ENCODE measurements at regions not wholly inside any gene's neighbourhood (a gene's known extent, or its start where the extent isn't known, plus 50 kb on each side); places are given as distances from the start of the nearest gene placed in this dataset.

- Histone ChIP-seq H3K27ac (peak overlapping the region in 1 of 11 experiments; percentile 35; a peak in 2 of 22 replicates), H3K4me3 (no peak overlapping the region), H3K9me3 (replicated peaks in 1 of 11) (peaks cover 0 to 7% (median 0%) of the 10 kb centered on the region in 11 experiments; a peak in 1 of 22 replicates), H3K4me2 (peak overlapping the region in 10 of 11 experiments; percentile 29 to 96 (median 82); a peak in 15 of 22 replicates), H3K27me3 (peaks cover 24 to 34% (median 32%) of the 10 kb centered on the region in 11 experiments), H3K9ac (peak overlapping the region in 1 of 11 experiments; percentile 23; a peak in 1 of 22 replicates), H3K4me1 (peaks cover 36 to 61% (median 48%) of the 10 kb centered on the region in 10 experiments), H3K36me3 (no peaks in the 10 kb centered on the region), H4K20me1 (no peaks in the 10 kb centered on the region)
- TF ChIP-seq Cebpa-rat (IDR thresholded peaks at IDR 0.05), result no peak
These were observed 103.2 kb upstream of the FOXP4 start for GRCh38 chr6:41442800-41443501.

DNA sequence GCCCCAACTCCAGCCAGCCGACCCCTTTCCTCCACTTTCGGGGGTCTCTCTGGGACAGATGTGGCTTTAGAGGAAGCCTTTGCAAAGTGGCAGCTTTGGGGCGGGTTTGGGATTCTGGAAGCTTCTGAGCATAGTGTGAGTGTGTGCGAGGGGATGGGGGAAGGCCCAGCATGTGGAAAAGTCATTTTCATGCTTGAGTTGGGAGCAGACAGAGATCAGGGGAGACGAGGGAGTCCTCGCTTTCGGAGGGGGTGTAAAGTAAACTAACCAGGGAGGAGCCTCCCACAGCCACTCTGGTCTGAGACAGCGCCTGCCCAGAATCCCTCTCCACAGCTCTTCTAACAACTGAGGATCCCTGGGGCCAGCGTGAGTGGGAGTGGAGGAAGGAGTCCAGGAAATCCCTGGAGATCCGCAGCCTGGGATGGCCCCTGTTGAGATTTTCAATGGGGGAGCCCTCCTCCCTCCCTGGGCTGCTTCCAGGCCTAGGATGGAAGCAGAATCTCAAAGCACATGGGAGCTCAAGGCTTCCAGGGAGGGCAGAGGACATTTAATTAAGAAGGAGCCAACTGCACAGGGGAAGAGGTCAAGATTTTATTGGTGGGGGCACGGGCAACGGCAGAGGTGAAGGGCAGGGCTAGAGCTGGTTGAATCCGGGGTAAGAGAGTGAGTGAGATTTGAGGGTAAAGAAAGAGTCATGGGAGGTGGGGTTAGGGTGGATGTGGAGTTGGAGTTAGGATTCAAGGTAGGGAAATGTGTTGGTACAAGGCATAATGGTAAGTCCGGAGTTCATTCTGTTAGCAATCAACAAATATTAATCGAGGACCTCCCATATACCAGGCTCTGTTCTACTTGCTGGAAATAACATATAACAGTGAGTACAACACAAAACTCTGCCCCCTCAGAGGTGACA, 102.3 kb upstream of the FOXP4 start:
- peaks cover 24 to 34% (median 32%) of the 10 kb centered on the region in 11 experiments for H3K27me3 ChIP-seq
- TF ChIP-seq Cebpa-rat (IDR thresholded peaks at IDR 0.05), result no peak
- H3K4me1 ChIP-seq, result peaks cover 36 to 52% (median 47%) of the 10 kb centered on the region in 10 experiments
- peak overlapping the region in 7 of 11 experiments; percentile 18 to 51 (median 32); a peak in 10 of 22 replicates for H3K4me2 ChIP-seq
- H3K9me3 ChIP-seq (replicated peaks in 1 of 11), result peaks cover 0 to 2% (median 0%) of the 10 kb centered on the region in 11 experiments; a peak in 1 of 22 replicates
- no peak overlapping the region; a peak in 1 of 22 replicates for H3K9ac ChIP-seq
- H4K20me1 ChIP-seq, result no peaks in the 10 kb centered on the region
- no peak overlapping the region for H3K4me3 ChIP-seq
- H3K27ac ChIP-seq, result no peak overlapping the region
- no peaks in the 10 kb centered on the region for H3K36me3 ChIP-seq

DNA sequence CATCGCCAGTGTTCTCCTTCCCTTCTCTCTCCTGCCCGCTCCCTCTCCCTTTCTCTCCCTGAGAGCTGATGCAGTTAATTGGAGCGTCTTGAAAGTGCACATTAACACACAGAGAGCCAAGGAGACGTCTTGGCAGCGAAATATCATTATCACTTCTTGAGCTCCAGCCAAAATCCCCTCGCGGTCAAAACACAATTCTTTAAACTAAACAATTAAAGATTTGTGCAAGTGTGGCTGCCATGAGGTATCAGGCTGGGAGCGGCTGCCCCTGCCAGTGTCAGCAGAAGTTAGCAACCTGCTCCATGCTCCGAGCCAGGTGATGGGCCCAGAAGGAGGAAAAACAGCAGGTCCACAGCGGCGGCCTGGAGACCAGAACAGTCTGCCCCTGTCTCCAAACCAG, 100.9 kb upstream of the FOXP4 start:
- Histone ChIP-seq H3K36me3 (no peaks in the 10 kb centered on the region), H3K9me3 (replicated peaks in 1 of 11) (no peaks in the 10 kb centered on the region), H4K20me1 (no peaks in the 10 kb centered on the region), H3K4me3 (no peak overlapping the region), H3K4me2 (no peak overlapping the region), H3K4me1 (peaks cover 23 to 50% (median 41%) of the 10 kb centered on the region in 10 experiments), H3K27ac (no peak overlapping the region), H3K27me3 (peaks cover 24 to 34% (median 32%) of the 10 kb centered on the region in 11 experiments), H3K9ac (no peak overlapping the region)
- TF ChIP-seq Cebpa-rat (IDR thresholded peaks at IDR 0.05), result no peak

- Histone ChIP-seq H3K9ac (no peak overlapping the region), H3K27ac (no peak overlapping the region), H3K9me3 (replicated peaks in 1 of 11) (no peaks in the 10 kb centered on the region), H3K36me3 (no peaks in the 10 kb centered on the region), H3K4me2 (no peak overlapping the region), H3K4me1 (peaks cover 17 to 50% (median 41%) of the 10 kb centered on the region in 10 experiments), H3K4me3 (no peak overlapping the region), H3K27me3 (peaks cover 27 to 40% (median 33%) of the 10 kb centered on the region in 11 experiments), H4K20me1 (no peaks in the 10 kb centered on the region)
- no peak for TF ChIP-seq Cebpa-rat (IDR thresholded peaks at IDR 0.05)
These were observed 100.0 kb upstream of the FOXP4 start for GRCh38 chr6:41446132-41446531.

- Histone ChIP-seq H3K36me3 (no peaks in the 10 kb centered on the region), H3K4me2 (no peak overlapping the region), H3K4me3 (no peak overlapping the region), H3K27ac (no peak overlapping the region), H3K9ac (no peak overlapping the region), H3K4me1 (peaks cover 17 to 50% (median 41%) of the 10 kb centered on the region in 10 experiments), H4K20me1 (no peaks in the 10 kb centered on the region), H3K9me3 (replicated peaks in 1 of 11) (no peaks in the 10 kb centered on the region), H3K27me3 (peaks cover 27 to 49% (median 33%) of the 10 kb centered on the region in 11 experiments)
- no peak for TF ChIP-seq Cebpa-rat (IDR thresholded peaks at IDR 0.05)
These were observed 99.2 kb upstream of the FOXP4 start for GRCh38 chr6:41446907-41447545.

GRCh38 chr6:41448256-41448655, 97.9 kb upstream of the FOXP4 start:
- TF ChIP-seq Cebpa-rat (IDR thresholded peaks at IDR 0.05), result no peak

GRCh38 chr6:41449399-41450245, 96.6 kb upstream of the FOXP4 start:
- H3K27me3 ChIP-seq, result peaks cover 2 to 27% (median 8%) of the 10 kb centered on the region in 11 experiments; a peak in 15 of 22 replicates
- H3K27ac ChIP-seq, result no peak overlapping the region

More at GRCh38 chr6:41448256-41448655, 97.9 kb upstream of the FOXP4 start:
- H3K4me3 ChIP-seq, result no peak overlapping the region
- no peak overlapping the region for H3K27ac ChIP-seq
- no peak overlapping the region for H3K9ac ChIP-seq
- H4K20me1 ChIP-seq, result no peaks in the 10 kb centered on the region
- no peaks in the 10 kb centered on the region for H3K36me3 ChIP-seq
- no peak overlapping the region for H3K4me2 ChIP-seq
- peaks cover 13 to 50% (median 43%) of the 10 kb centered on the region in 10 experiments for H3K4me1 ChIP-seq
- H3K9me3 ChIP-seq (replicated peaks in 1 of 11), result no peaks in the 10 kb centered on the region
- peaks cover 14 to 39% (median 21%) of the 10 kb centered on the region in 11 experiments for H3K27me3 ChIP-seq

DNA sequence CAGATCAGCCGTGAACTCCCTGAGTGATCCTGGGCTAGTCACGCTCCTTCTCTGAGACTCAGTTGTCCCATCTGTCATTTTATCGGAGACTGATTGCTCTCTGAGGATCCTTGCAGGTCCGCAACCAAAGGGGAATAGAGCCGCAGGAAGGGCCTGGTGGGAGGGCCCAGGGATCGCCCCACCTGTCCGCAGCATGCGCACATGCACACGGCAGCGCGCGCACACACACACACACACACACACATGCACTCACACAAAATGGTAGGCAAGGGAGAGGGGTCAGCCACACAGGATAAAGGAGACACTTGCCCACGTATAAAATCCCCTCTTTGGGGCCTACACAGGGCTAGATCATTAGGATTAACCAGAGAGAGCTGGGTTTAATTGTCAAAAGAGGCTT, 95.6 kb upstream of the FOXP4 start:
- H3K4me2 ChIP-seq, result peak overlapping the region; percentile 72 to 96 (median 89); a peak in 20 of 22 replicates
- no peak overlapping the region for H3K27ac ChIP-seq
- TF ChIP-seq Cebpa-rat (IDR thresholded peaks at IDR 0.05), result no peak
- peaks cover 13 to 48% (median 38%) of the 10 kb centered on the region in 10 experiments for H3K4me1 ChIP-seq
- no peaks in the 10 kb centered on the region for H3K36me3 ChIP-seq
- peak overlapping the region in 1 of 11 experiments; percentile 42; a peak in 2 of 22 replicates for H3K9ac ChIP-seq
- peaks cover 0 to 19% (median 0%) of the 10 kb centered on the region in 11 experiments; a peak in 6 of 22 replicates for H3K27me3 ChIP-seq
- no peak overlapping the region for H3K4me3 ChIP-seq
- no peaks in the 10 kb centered on the region for H4K20me1 ChIP-seq
- H3K9me3 ChIP-seq (replicated peaks in 1 of 11), result no peaks in the 10 kb centered on the region

More at GRCh38 chr6:41449399-41450245, 96.6 kb upstream of the FOXP4 start:
- Histone ChIP-seq H3K4me1 (peaks cover 13 to 46% (median 37%) of the 10 kb centered on the region in 10 experiments), H3K36me3 (no peaks in the 10 kb centered on the region), H4K20me1 (no peaks in the 10 kb centered on the region), H3K9ac (no peak overlapping the region), H3K4me3 (no peak overlapping the region), H3K4me2 (peak overlapping the region in 9 of 11 experiments; percentile 0 to 91 (median 27); a peak in 14 of 22 replicates), H3K9me3 (replicated peaks in 1 of 11) (no peaks in the 10 kb centered on the region)
- no peak for TF ChIP-seq Cebpa-rat (IDR thresholded peaks at IDR 0.05)

Data from BLaER1 treated with 17β-estradiol and CSF1 and Interleukin-3, amounts not matched to agents 10 nM and 100 nM (cell line).